ENCODE measurements at regions not wholly inside any gene's neighbourhood (a gene's known extent, or its start where the extent isn't known, plus 50 kb on each side); places are given as distances from the start of the nearest gene placed in this dataset.

DNA sequence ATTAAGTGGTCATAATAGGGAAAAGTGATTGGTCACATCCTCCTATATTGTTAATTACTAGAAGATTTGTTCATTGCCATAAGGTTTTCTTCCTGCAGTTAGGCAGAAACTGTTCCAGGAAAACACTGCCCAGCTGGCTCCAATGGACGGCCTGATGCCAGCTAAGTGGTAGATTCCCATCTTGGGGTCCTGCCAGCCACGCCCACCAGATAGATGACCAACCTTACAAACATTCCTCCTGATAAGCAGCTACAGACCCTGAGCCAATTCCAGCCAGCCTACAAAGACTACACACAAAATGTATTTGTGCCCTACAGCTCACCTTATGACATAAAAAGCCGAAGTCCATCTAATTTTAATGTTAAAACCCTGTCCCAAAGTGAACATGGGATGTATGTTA, 685.9 kb upstream of the USP15 start:
- TF ChIP-seq, protein P1, sequence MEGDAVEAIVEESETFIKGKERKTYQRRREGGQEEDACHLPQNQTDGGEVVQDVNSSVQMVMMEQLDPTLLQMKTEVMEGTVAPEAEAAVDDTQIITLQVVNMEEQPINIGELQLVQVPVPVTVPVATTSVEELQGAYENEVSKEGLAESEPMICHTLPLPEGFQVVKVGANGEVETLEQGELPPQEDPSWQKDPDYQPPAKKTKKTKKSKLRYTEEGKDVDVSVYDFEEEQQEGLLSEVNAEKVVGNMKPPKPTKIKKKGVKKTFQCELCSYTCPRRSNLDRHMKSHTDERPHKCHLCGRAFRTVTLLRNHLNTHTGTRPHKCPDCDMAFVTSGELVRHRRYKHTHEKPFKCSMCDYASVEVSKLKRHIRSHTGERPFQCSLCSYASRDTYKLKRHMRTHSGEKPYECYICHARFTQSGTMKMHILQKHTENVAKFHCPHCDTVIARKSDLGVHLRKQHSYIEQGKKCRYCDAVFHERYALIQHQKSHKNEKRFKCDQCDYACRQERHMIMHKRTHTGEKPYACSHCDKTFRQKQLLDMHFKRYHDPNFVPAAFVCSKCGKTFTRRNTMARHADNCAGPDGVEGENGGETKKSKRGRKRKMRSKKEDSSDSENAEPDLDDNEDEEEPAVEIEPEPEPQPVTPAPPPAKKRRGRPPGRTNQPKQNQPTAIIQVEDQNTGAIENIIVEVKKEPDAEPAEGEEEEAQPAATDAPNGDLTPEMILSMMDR (IDR thresholded peaks at IDR 0.05) = no peak
- no peak for TF ChIP-seq POLR2A (IDR thresholded peaks at IDR 0.05)
